HFF-Myc (cell line): ENCODE measurements at regions not wholly inside any gene's neighbourhood (a gene's known extent, or its start where the extent isn't known, plus 50 kb on each side); places are given as distances from the start of the nearest gene placed in this dataset.

Source experiments
- DNase-seq: peaks from one replicate; pipeline ENCODE4 v3.0.0-alpha.2; 2011; ENCODE audit warnings: low read depth; ENCODE audit errors: extremely low read depth
- H3K4me3 ChIP-seq: replicated peaks from 2 replicates; pipeline ENCODE4 v1.5.1; 2011; ENCODE audit warnings: low read depth, mild to moderate bottlenecking, control low read depth, low read length
- CTCF ChIP-seq: IDR thresholded peaks from 2 replicates; pipeline ENCODE4 v1.5.1; 2012; ENCODE audit warnings: mild to moderate bottlenecking, low read depth, low read length, control low read depth; ENCODE audit errors: missing control alignments

GRCh38 chr3:195011231-195011834 is 259.6 kb downstream of the XXYLT1 start:
- H3K4me3 ChIP-seq = no peak overlapping the region
- DNase-seq = no peak
- no peak for TF ChIP-seq CTCF

- TF ChIP-seq CTCF = no peak
- no peak overlapping the region for H3K4me3 ChIP-seq
- no peak for DNase-seq
These were observed 258.9 kb downstream of the XXYLT1 start for GRCh38 chr3:195012100-195012499.

GRCh38 chr3:195012571-195012970 is 258.4 kb downstream of the XXYLT1 start:
- no peak overlapping the region for H3K4me3 ChIP-seq
- no peak for TF ChIP-seq CTCF
- DNase-seq = no peak

- no peak overlapping the region for H3K4me3 ChIP-seq
- TF ChIP-seq CTCF = no peak
- no peak for DNase-seq
These were observed 257.3 kb downstream of the XXYLT1 start for GRCh38 chr3:195013411-195014361.

GRCh38 chr3:195015021-195015420 is 255.9 kb downstream of the XXYLT1 start:
- TF ChIP-seq CTCF = no peak
- no peak for DNase-seq
- H3K4me3 ChIP-seq = no peak overlapping the region

- H3K4me3 ChIP-seq = no peak overlapping the region
- no peak for TF ChIP-seq CTCF
- no peak for DNase-seq
These were observed 253.8 kb downstream of the XXYLT1 start for GRCh38 chr3:195017151-195017550.
